GM19240 (cell line): ENCODE measurements at regions not wholly inside any gene's neighbourhood (a gene's known extent, or its start where the extent isn't known, plus 50 kb on each side); places are given as distances from the start of the nearest gene placed in this dataset.

Experiments
- DNase-seq: peaks from one replicate; pipeline ENCODE4 v3.0.0; 2011; ENCODE audit warnings: low spot score; ENCODE audit not compliant: insufficient read length

DNA sequence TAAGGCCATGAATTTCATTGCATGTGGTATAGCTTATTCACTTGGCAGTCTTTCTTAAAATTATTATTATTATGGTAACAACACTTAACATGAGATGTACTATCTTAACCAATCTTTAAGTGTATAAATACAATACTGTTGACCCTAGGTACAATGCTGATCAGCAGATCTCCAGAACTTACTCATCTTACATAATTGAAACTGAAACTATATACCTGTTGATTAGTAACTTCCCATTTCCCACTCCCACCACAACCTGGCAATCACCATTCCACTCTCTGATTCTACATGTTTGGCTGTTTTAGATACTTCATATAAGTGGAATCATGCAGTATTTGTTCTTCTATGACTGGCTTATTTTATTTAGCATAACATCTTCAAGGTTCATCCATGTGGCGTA is 150.2 kb upstream of the POU2AF2 start:
- no peak for DNase-seq

DNA sequence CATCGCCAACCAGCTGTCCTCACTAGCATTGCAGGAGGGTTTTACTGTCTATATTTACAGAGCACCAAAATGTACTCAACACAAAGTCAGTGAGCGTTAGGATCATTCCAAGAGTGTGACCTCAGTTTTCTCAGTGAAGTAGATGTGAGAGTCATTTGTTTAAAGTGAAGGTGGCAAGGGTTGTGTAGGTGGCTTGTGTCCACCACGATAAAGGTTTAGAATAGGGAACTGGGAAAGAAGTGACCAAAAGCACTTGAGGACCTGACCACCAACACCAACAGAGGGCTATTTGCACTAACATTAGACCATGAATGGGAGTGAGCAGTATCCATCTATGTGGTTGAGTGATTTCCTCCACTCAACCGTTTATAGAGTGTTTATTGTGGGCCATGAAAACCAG is 152.5 kb upstream of the POU2AF2 start:
- DNase-seq = no peak

DNA sequence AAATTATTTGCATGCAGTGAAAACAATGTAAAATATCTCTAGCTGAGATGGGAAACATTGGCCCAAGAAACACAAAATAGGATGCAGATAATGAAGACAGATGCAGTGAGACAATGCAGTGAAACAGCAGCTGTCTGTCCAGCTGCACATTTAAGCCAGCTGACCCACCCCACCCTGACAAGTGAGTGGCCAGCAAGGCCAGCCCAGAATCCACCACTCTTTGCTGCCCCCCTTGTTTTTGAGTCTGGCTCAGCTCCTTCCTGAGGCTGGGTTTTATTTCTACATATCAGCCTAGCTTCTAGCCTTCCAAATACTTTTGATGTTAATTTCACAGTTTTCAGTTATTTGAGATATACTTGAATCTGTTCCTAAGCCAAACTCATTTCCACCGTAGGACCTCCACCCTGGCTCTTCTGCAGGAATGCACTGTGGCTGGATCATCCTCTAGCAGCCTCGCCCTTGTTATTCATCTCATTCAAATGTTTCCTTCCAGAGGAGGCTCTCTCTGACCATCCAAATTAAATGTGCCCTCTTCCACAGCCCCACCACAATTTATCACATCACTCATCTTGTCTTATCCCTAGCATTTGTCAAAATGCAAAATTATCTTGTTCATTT is 154.1 kb upstream of the POU2AF2 start:
- DNase-seq = no peak

DNA sequence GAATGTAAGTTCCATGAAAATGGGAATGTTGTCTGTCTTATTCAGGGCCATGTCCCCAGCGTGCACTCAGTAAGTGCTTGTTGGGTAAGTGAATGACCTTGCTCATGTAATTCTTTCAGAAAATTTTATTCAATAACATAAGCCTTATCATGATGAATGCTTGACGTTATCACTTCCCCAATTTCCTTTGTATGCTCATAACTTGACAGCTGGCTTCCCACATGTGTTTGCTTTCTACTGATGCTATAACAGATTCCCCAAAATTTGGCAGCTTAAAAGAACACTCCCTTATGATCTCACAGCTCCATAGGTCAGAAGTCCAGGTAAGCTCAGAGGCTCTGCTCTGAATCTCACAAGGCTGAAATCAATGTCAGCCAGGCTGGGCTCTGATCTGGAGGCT is 155.8 kb upstream of the POU2AF2 start:
- no peak for DNase-seq

DNA sequence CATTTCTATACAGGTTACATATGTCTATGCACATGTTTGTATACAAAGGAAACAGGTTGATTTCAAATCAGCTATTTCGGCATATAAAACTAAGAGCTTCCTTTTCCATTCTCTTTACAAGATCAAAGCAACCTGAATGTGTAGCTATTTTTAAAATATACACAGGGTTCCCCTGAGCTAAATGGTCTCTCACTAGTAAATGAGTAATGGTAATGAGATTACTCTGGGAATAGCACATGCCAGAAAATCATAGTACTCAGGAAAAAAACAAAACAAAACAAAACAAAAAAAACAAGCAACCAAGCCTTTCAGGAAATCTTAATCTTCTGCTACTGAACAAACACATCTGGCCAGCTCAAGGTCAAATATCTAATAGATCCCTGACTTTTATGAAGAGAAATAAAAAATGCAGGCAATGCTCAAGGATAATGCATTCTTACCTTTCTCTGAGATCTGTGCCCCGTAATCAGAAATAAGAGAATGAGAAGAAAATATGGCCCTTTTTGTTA is 156.6 kb upstream of the POU2AF2 start:
- no peak for DNase-seq

DNA sequence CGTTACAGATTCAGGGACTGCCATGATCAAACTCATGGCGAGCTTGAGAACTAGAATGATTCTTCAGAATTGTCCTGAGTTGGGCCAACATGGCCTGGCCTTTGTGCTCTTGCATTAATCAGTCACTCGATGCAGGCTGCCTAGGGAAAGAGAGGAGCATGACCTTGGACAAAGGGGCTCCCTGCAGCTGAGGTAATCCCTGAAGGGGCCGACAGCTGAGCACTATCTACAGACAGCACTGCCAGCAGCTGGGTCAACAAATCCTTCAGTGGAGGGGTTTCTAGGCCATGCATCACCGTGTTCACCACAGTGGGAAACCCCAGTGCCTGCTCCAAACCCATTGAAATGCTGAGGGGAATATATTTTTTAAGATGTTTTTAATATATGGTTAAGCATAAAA is 159.5 kb upstream of the POU2AF2 start:
- DNase-seq = no peak

DNA sequence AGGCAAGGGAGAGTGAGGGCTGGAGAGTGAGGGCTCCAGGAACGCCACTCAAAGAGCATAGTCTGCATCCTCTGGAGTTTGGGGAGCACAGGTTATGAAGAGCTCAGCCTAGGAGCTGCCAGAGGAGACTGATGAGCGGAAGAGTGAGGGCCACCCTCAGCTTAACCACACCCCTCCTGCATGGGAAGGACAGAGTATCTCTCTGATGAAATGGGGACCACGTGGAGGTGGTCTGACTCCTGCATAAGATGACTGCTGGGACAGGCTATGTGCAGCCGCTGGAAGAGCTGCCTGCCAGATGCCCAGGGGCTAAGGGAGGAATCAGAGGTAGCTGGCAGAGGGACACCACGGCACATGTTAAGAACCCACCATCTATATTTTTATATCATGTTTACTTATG is 162.9 kb upstream of the POU2AF2 start:
- DNase-seq = no peak

DNA sequence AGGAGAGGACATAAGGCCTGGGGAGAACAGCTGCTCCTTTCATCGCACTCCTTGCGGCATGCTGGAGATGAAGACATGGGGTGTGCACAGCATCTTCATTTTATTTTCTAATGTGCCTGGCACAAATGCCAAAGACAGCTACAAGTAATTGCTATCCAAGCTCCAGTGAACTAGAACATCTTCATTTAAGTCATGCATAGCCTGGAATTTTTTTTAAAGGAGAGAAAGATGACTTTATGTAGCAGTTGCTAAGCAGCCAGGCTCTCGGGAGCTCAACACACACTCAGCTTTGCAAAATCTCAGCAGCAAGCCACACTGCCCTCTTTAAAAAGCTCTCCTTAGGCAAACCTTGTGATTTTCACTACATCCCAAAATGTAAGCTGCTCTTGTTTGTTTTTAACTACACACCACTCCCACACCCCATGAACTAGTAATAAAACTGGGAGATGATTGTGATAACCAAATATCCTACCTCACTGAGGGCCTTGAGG is 164.5 kb upstream of the POU2AF2 start:
- no peak for DNase-seq

DNA sequence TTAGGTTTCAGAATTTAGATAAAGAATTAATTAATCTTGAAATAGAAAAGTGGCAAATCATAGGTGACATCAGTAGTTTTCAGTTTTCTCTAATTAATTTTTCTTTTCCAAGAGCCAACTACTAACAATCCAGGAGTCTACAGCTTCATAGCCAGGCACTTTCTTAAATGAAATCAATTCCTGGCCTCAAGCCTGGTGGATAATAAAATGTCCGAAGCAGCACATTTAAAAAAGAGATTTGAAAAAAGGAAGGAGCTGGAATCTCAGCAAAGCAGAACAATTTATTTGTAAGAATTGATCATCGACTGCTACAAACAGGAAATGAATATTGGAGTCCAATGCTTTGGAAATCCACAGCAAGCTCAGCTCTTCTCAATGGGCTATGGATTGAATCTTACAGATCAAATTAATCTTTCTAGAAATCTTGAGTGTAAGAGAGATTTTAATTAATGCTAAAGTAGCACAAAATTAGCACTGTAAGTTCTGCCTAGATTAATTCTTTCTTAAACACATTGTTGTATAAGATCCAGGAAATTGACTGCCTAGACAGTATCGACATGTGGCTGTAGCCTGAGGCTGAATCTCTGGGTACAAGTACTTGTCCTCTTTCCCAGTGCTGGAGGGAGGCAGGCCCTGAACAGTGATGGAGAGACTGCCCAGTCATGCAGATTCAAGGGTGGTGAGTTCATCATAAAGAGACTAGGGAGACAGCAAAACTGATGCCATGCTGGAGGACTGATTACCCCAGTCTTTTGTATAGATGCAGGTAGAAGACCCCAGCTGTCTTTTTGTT is 167.8 kb upstream of the POU2AF2 start:
- no peak for DNase-seq

DNA sequence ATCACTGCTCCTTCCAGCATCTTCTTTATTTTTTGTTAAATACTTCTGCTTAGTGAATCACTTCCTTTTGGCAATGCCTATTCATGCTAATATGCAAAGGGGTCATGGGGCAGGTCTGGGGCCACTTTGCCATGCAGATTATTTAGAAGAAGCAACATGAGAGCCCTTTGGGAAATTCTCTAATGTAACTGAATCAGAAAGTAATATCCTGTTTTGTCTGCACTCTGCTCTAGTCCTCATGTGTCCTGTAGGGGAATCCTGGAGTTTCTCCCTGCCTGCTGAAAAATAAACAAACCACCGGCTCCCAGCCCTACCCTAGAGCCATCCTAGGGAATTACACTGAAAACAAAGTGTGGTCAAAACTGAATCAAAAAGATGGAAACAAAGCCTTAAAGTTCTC is 176.5 kb upstream of the POU2AF2 start:
- no peak for DNase-seq

DNA sequence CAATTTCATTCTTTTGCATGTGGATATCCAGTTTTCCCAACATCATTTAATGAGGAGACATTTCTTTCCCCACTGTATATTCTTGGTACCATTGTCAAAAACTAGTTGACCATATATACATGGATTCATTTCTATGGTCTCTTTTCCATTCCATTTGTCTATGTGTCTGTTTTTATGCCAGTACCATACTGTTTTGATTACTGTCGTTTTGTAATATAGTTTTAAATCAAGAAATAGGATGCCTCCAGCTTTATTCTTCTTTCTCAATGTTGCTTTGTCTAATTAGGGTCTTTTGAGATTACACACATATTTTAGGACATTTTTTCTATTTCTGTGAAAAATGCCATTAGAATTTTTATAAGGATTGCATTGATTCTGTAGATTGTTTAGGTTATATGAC is 177.5 kb upstream of the POU2AF2 start:
- DNase-seq = no peak

DNA sequence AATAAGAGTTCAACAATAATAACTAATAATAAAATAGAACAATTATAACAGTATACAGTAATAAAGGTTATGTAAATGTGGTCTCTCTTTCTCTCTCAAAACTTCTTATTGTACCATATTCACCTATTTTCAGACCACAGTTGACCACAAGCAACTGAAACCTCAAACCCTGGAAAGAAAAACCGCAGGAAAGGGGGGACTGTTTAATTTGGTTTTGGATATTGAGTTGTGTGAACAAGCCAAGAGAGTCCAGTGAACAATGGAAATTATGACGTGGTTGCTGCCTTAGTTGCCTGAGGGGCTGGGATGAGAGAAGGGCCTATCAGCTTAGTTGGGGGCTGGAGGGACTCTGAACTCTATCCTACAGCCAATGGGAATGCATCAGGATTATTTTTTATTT is 178.7 kb upstream of the POU2AF2 start:
- DNase-seq = no peak

DNA sequence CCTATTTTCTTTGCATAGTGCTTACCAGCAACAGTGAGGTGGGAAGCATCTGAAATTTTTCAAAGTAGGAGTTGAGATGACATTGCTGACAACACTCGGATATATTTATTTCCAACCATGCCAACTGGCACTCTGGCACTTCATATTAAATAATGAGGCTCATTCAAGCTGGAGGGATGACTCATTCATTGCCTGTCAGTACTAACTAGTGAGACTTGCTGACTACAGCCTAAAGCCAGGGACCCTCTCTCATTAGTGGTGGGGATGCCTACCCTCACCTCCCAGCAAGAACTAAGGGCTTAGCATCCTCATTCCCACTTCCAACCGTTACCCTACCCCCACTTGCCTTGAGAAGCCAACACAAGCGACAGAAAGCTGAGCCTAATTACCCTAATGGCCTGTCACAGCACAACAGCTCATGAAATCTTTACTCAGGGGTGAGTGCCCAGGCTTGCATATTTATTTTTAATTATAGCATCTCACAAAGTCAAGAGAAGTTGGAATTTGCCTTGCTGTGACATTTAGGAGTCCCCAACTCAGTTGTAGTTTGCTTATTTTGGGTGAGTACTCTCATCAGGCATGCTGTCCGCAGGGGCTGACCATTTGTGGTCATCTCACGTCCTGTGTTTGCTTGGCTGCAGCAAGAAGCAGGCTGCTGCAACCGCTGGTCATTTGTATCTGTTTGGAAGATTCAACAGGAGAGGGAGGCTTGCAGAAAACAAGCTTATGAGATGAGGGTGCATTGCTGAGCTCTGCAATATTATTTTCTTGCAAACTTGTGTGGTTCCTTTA is 181.6 kb upstream of the POU2AF2 start:
- DNase-seq = no peak

DNA sequence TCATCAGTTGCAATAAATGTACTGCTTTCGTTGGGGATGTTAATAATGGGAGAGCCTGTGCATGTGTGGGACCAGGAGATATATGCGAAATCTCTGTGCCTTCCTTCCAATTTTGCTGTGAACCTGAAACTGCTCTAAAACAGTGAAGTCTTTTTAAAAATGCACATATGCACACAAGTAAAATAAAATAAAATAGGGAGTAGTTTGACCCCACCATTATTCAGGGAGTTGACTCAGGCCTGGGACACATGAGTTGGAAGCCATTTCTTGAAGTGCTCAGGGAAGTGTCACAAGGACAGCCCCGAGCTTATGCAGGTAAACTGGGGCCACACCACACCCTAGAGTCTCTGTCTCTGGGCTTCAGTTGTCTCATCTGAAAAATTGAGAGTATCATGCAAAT is 183.1 kb upstream of the POU2AF2 start:
- DNase-seq = no peak

DNA sequence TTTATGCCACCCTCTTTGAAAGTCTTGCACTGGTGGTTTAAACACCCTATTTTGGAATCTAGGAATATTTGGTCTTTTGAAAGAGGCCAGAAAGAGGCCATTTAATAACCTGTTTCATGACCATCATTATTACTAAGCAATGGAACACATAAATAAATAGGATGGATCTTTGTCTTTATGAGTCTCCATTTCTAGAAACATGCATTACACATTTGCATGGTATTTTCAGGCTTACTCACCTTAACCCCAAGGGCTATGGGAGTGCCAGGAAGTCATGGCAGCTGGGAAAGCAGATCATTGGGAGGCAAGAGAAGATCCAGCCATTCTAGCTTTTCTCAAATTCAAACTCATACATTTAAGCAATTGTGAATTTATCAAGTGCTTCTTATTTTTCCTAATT is 185.8 kb upstream of the POU2AF2 start:
- DNase-seq = no peak

DNA sequence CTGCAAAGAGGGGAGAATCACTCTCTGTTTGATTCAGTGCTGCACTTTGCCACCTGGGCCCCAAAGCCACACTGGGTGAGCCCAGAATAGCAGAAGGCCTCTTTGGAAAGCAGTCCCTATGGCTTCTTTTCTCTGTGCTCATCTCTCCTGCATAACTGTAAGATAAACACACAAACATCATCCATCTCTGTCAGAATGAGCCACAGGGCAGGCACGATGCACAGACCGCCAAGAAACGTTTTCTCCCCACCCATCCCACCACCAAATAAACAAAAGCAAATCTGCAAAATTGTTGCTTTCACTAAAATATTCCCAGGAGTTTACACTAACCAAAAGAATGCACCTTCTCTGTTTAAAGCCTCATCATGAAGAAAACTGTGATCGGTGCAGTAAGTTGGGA is 196.4 kb upstream of the POU2AF2 start:
- no peak for DNase-seq

DNA sequence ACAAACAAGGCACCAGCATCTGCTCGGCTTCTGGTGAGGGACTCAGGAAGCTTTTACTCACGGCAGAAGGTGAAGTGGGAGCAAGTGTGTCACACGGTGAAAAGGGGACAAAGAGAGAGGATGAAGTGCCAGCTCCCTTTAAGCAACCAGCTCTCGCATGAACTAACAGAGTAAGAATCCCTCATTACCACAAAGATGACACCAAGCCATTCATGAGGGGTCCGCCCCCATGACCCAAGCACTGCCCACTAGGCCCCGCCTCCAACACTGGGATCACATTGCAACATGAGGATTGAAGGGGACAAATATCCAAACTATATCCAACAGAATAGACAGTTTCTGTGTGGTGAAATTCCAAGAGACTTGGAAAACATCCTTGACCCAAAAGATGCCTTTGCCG is 198.2 kb upstream of the POU2AF2 start:
- no peak for DNase-seq

DNA sequence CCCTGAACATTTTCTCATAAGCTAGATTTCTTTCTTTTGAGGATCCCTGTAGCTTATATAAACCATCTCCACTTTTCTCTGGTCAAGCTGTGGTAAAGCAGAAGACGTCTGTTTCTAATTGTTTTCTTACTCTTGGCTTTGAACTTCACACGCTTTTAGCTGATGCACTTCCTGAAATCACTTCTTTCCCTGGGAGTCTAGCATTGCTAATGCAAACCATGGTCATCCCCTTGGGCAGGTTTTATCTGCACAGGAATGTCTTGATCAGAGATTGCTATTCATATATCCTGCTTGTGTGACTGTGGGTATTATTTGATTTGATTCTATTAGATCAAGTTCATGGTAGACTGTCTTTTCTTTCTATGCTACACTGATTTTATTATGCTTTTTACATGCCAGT is 199.2 kb upstream of the POU2AF2 start:
- no peak for DNase-seq

DNA sequence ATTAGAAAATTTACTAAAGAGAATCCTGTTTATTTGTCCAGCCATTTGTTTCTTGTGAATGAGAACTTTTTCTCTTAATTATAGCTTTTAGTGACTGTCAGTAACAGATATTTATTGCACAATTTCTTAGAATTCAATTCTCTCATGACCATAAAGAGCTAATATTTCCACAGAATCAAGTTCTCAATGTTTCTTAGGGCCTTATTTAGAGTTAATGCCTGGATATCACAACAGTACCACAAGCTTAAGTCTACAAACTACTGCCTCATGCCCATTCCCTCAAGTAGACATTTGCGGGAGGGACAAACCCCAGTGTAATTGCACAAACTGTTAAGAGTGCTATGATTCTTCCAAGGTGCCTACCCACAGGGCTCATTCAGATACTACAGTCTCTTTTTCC is 199.7 kb upstream of the POU2AF2 start:
- DNase-seq = no peak

DNA sequence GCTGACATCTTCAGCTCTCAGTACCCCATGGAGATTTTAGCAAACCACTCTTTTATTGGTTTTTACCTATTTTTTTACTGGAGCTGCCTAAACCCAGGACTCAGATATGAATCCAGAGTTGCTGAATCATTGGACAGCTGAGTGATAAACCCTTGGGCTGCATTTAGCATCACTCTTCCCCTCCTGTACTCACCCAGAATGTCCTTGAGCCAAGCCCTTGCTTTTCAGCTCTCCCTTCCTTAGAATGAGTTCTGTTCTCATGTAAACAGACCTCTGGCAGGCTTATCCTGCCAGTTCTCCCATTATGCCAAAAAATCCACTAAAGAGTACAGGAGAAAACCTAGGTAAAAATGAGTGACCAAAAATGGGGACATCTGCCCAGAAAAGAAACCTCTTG is 200.1 kb upstream of the POU2AF2 start:
- DNase-seq = no peak

DNA sequence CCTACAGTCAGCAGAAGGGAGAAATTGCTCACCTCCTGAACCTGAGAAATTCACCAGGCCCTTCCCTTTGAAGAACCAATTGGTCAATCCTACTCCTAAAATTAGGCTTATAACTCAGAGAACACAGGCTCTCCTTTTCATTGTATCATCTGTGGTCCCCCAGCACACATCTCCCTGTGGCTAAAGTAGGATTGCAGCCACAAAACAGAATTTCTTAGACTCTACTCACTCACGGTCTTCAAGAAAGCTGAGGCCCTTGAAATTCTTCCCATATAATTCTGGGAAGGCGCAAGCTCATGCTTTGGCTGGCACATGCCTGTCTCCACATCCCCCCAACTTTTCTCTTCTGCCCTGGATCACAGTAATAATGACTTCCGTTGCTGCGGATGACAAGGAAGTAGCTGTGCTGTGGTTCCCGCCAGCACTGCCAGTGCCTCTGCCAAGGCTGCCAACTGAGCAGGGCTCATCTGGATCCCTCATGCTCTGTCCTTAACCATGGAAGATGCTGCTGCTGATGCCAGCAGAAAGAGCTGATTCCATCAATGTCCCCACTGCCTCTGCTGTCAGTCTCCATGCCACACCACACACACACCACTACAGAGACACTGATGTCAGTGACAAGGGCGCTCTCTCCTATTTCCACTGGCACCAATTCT is 200.6 kb upstream of the POU2AF2 start:
- no peak for DNase-seq

DNA sequence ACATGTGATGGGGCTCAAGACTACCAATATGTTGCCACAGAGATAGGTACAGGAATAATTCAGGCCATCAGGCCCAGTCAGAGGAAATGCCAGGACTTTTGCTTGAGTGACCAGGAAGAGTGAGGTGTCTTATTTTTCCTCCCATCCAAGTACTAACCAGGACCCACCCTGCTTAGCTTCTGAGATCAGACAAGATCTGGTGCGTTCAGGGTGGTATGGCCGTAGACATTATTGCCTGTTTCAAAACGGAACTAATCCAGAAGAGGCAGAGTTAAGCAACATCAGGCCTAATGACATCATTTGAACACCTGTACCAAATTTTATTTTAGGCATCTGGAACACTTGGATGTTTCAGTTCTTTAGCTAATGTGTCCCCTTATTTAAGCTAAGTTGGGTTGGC is 205.5 kb upstream of the POU2AF2 start:
- no peak for DNase-seq
